B cell (primary cell): ENCODE measurements at regions not wholly inside any gene's neighbourhood (a gene's known extent, or its start where the extent isn't known, plus 50 kb on each side); places are given as distances from the start of the nearest gene placed in this dataset.

Source experiments
- ATAC-seq: fragments of 200-7000 bp; cut with Tn5 transposase; one replicate; pipeline ENCODE4 v1.10.0; 2021; ENCODE audit warnings: low read depth, mild to moderate bottlenecking, moderate number of reproducible peaks, moderate library complexity
- CTCF ChIA-PET: fragments of 350-600 bp; sonication (Branson Sonifier 250); formaldehyde crosslinking; loops from one replicate; lab custom pipeline; 2021; ENCODE audit warnings: antibody characterized with exemption, inconsistent platforms; lab: Charles Lee
- POLR2A ChIA-PET: fragments of 350-600 bp; sonication (Branson Sonifier 250); formaldehyde crosslinking; loops from one replicate; lab custom pipeline; 2021; ENCODE audit warnings: antibody characterized with exemption; lab: Charles Lee
- DNase-seq: peaks from one replicate; pipeline ENCODE4 v3.0.0; 2013
- H2AFZ ChIP-seq: 2 replicates; pipeline ENCODE4 v1.6.1; 2012; ENCODE audit warnings: mild to moderate bottlenecking, low read depth, low read length; ENCODE audit not compliant: insufficient read depth, poor library complexity, severe bottlenecking
- H3K27ac ChIP-seq, 2 donors: 1 replicate in 1 of 2; 2 replicates in 1 of 2; pipeline ENCODE4 v1.5.1; 2012 to 2013; ENCODE audit warnings: low read length in 2 of 2, mild to moderate bottlenecking in 2 of 2, moderate library complexity in 1 of 2
- H3K27me3 ChIP-seq, 4 experiments: fragments of 200-600 bp in 1 of 4; sonication (generic) in 1 of 4; replicated peaks in 1 of 4; 1 replicate in 2 of 4; 2 replicates in 2 of 4; pipeline versions ENCODE4 v1.6.1 to v1.7.0; 2013 to 2016; ENCODE audit warnings: low read length in 3 of 4, mild to moderate bottlenecking in 2 of 4, mixed read lengths in 1 of 4, moderate library complexity in 1 of 4; ENCODE audit not compliant: insufficient read depth in 4 of 4, control insufficient read depth in 3 of 4; ENCODE audit errors: control extremely low read depth in 1 of 4
- H3K36me3 ChIP-seq, 2 experiments: replicated peaks in 1 of 2; 1 replicate in 1 of 2; 2 replicates in 1 of 2; pipeline versions ENCODE4 v1.6.1 to v1.7.1; 2013; ENCODE audit warnings: low read length in 1 of 2; ENCODE audit not compliant: insufficient read depth in 2 of 2, control insufficient read depth in 1 of 2; ENCODE audit errors: control extremely low read depth in 1 of 2, extremely low read depth in 1 of 2
- H3K4me1 ChIP-seq, 2 donors: fragments of 200-600 bp in 1 of 2; sonication (generic) in 1 of 2; 1 replicate in 1 of 2; 2 replicates in 1 of 2; pipeline versions ENCODE4 v1.5.1 to v1.6.1; 2013 to 2017; ENCODE audit warnings: low read length in 2 of 2; ENCODE audit not compliant: control insufficient read depth in 2 of 2, insufficient read depth in 2 of 2
- H3K4me2 ChIP-seq: replicated peaks from 2 replicates; pipeline ENCODE3; 2012; ENCODE audit warnings: mild to moderate bottlenecking, low read depth, low read length; ENCODE audit not compliant: poor library complexity, severe bottlenecking
- H3K4me3 ChIP-seq, 5 experiments: fragments of 200-600 bp in 1 of 5; sonication (generic) in 1 of 5; 1 replicate in 3 of 5; 2 replicates in 2 of 5; pipeline versions ENCODE4 v1.5.1 to v1.7.0; 2011 to 2016; ENCODE audit warnings: low read length in 4 of 5, mild to moderate bottlenecking in 4 of 5, low read depth in 2 of 5, control low read depth in 1 of 5, moderate library complexity in 1 of 5; ENCODE audit not compliant: insufficient read depth in 1 of 5; ENCODE audit errors: control extremely low read depth in 1 of 5, extremely low read depth in 1 of 5
- H3K79me2 ChIP-seq: fragments of 200-600 bp; sonication (generic); one replicate; pipeline ENCODE4 v1.6.0; 2016; ENCODE audit warnings: low read length; ENCODE audit not compliant: control insufficient read depth, insufficient read depth
- H3K9ac ChIP-seq: fragments of 200-600 bp; sonication (generic); 2 replicates; pipeline ENCODE4 v1.6.1; 2017; ENCODE audit warnings: mild to moderate bottlenecking, low read length, moderate library complexity
- H3K9me3 ChIP-seq, 3 donors: one replicate each; pipeline versions ENCODE4 v1.6.1 to v1.7.1; 2013; ENCODE audit warnings: low read length in 2 of 3; ENCODE audit not compliant: control insufficient read depth in 2 of 3, insufficient read depth in 1 of 3; ENCODE audit errors: control extremely low read depth in 1 of 3
- H4K20me1 ChIP-seq: 2 replicates; pipeline ENCODE4 v1.6.0; 2012; ENCODE audit warnings: mild to moderate bottlenecking, low read length; ENCODE audit not compliant: insufficient read depth, control insufficient read depth, poor library complexity, severe bottlenecking
- H3K27ac Mint-ChIP-seq: one replicate; pipeline ENCODE4 v1.8.0; 2021; ENCODE audit warnings: mixed read lengths
- H3K27me3 Mint-ChIP-seq: one replicate; pipeline ENCODE4 v1.8.0; 2021; ENCODE audit warnings: mixed read lengths
- H3K4me1 Mint-ChIP-seq: one replicate; pipeline ENCODE4 v1.8.0; 2021; ENCODE audit warnings: mixed read lengths
- H3K4me3 Mint-ChIP-seq: one replicate; pipeline ENCODE4 v1.8.0; 2021; ENCODE audit warnings: mixed read lengths
- H3K9me3 Mint-ChIP-seq: one replicate; pipeline ENCODE4 v1.8.0; 2022; ENCODE audit warnings: mixed read lengths; ENCODE audit not compliant: insufficient read depth
- CTCF ChIP-seq: fragments of 200-600 bp; IDR thresholded peaks from one replicate; pipeline ENCODE4 v1.8.0; 2022; ENCODE audit warnings: antibody characterized with exemption, mild to moderate bottlenecking
- EZH2 ChIP-seq: IDR thresholded peaks from 2 replicates; pipeline ENCODE4 v1.6.1; 2012; ENCODE audit warnings: borderline replicate concordance, low read depth, mild to moderate bottlenecking, moderate library complexity, low read length; ENCODE audit not compliant: insufficient read depth, poor library complexity, severe bottlenecking
- WGBS: methylation state at CpG from one replicate; pipeline ENCODE4 v1.1.5; 2013; ENCODE audit warnings: missing lambda C conversion rate; ENCODE audit not compliant: insufficient coverage; 5-methylcytosine and 5-hydroxymethylcytosine counted together
- intact Hi-C: fragments of 100-400 bp; cut with micrococcal nuclease; formaldehyde crosslinking; loops from one replicate; pipeline ENCODE4 v1.10.0; 2022

GRCh38 chr4:45693746-45694145 is 430.1 kb downstream of the GABRG1 start:
- POLR2A ChIA-PET = no interaction called here
- Histone ChIP-seq H3K27me3 (no peaks in the 10 kb centered on the region), H3K4me2 (no peak overlapping the region), H3K4me3 (no peak overlapping the region), H3K4me1 (no peaks in the 10 kb centered on the region), H3K9me3 (peaks cover 0 to 1% (median 0%) of the 10 kb centered on the region in 3 donors), H3K79me2 (no peaks in the 10 kb centered on the region), H4K20me1 (no peaks in the 10 kb centered on the region), H3K27ac (no peak overlapping the region), H2AFZ (no peak overlapping the region), H3K36me3 (no peaks in the 10 kb centered on the region), H3K9ac (no peak overlapping the region)
- CTCF ChIA-PET = no interaction called here
- ATAC-seq (no peak), DNase-seq (no peak)
- Mint-ChIP-seq H3K27ac (no peak overlapping the region), H3K9me3 (no peaks in the 10 kb centered on the region), H3K27me3 (no peaks in the 10 kb centered on the region), H3K4me3 (no peak overlapping the region), H3K4me1 (no peaks in the 10 kb centered on the region)
- no peak for TF ChIP-seq EZH2
- no peak for TF ChIP-seq CTCF
- intact Hi-C loops = no loop called here

- DNase-seq = no peak
- CTCF ChIA-PET = no interaction called here
Measured at GRCh38 chr4:45692131-45692735, 431.6 kb downstream of the GABRG1 start.

More at GRCh38 chr4:45692131-45692735, 431.6 kb downstream of the GABRG1 start:
- no peaks in the 10 kb centered on the region for H3K4me1 ChIP-seq
- H3K4me3 Mint-ChIP-seq = no peak overlapping the region
- no peak overlapping the region for H3K9ac ChIP-seq
- H3K4me1 Mint-ChIP-seq = no peaks in the 10 kb centered on the region
- H3K36me3 ChIP-seq = no peaks in the 10 kb centered on the region
- H3K79me2 ChIP-seq = no peaks in the 10 kb centered on the region
- no CpG with 5 or more reads among the region's 4 CpGs for WGBS
- no peak overlapping the region for H2AFZ ChIP-seq
- no peak overlapping the region for H3K27ac ChIP-seq
- intact Hi-C loops = no loop called here
- no peak for TF ChIP-seq EZH2
- TF ChIP-seq CTCF = no peak
- no peak for ATAC-seq
- POLR2A ChIA-PET = no interaction called here
- H3K27me3 Mint-ChIP-seq = no peaks in the 10 kb centered on the region
- peaks cover 0 to 1% (median 0%) of the 10 kb centered on the region in 3 donors for H3K9me3 ChIP-seq
- no peaks in the 10 kb centered on the region for H3K27me3 ChIP-seq
- no peak overlapping the region for H3K4me2 ChIP-seq
- no peaks in the 10 kb centered on the region for H3K9me3 Mint-ChIP-seq
- H4K20me1 ChIP-seq = no peaks in the 10 kb centered on the region
- H3K4me3 ChIP-seq = no peak overlapping the region
- H3K27ac Mint-ChIP-seq = no peak overlapping the region
